Loucy (cell line): ENCODE measurements at regions not wholly inside any gene's neighbourhood (a gene's known extent, or its start where the extent isn't known, plus 50 kb on each side); places are given as distances from the start of the nearest gene placed in this dataset.

Source experiments
- EZH2phosphoT487 ChIP-seq: fragments of 200-600 bp; IDR thresholded peaks from 2 replicates; pipeline ENCODE4 v1.6.1; 2018; ENCODE audit warnings: antibody characterized with exemption, mild to moderate bottlenecking, moderate library complexity, borderline replicate concordance
- TF ChIP-seq, protein P1 (sequence below): fragments of 200-600 bp; sonication (generic); conservative IDR thresholded peaks from 2 replicates; pipeline ENCODE4 v1.5.1; 2014; ENCODE audit warnings: mild to moderate bottlenecking, antibody characterized with exemption, low read length

DNA sequence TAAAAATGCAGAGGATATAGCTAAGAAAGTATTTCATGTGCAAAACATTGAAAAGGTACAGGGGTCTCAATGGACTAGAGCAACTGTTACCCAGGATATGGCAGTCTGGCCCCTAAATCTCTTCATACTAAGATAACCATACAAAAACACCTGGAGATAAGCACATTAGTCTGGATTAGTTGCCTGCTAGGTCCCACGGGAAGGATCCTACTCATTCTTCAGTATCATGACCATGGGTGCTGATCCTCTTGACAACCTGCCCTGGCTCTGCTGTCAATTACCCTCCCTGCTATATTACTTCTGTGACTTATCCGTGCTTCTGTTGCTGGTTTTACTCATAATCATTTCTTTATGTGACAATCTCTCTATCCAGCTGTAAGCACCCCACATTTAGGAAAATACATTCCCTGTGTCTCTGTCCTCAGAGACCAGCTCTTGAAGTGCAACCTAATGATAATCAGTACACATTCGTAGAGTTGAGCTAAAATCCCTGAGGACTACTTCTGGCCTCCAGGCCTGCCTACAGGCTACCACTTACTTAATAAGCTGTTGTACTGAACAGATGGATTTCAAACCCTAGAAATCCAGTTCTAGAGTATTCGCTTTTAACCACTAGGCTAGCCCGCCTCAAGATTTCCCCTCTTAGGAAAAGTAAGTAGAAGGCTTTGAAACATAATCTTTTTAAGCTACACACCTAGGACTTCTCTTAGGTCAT lies 190.5 kb upstream of the OR13F1 start:
- TF ChIP-seq, protein P1, sequence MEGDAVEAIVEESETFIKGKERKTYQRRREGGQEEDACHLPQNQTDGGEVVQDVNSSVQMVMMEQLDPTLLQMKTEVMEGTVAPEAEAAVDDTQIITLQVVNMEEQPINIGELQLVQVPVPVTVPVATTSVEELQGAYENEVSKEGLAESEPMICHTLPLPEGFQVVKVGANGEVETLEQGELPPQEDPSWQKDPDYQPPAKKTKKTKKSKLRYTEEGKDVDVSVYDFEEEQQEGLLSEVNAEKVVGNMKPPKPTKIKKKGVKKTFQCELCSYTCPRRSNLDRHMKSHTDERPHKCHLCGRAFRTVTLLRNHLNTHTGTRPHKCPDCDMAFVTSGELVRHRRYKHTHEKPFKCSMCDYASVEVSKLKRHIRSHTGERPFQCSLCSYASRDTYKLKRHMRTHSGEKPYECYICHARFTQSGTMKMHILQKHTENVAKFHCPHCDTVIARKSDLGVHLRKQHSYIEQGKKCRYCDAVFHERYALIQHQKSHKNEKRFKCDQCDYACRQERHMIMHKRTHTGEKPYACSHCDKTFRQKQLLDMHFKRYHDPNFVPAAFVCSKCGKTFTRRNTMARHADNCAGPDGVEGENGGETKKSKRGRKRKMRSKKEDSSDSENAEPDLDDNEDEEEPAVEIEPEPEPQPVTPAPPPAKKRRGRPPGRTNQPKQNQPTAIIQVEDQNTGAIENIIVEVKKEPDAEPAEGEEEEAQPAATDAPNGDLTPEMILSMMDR: no peak
- no peak for TF ChIP-seq EZH2phosphoT487
